ENCODE measurements at regions not wholly inside any gene's neighbourhood (a gene's known extent, or its start where the extent isn't known, plus 50 kb on each side); places are given as distances from the start of the nearest gene placed in this dataset.

DNA sequence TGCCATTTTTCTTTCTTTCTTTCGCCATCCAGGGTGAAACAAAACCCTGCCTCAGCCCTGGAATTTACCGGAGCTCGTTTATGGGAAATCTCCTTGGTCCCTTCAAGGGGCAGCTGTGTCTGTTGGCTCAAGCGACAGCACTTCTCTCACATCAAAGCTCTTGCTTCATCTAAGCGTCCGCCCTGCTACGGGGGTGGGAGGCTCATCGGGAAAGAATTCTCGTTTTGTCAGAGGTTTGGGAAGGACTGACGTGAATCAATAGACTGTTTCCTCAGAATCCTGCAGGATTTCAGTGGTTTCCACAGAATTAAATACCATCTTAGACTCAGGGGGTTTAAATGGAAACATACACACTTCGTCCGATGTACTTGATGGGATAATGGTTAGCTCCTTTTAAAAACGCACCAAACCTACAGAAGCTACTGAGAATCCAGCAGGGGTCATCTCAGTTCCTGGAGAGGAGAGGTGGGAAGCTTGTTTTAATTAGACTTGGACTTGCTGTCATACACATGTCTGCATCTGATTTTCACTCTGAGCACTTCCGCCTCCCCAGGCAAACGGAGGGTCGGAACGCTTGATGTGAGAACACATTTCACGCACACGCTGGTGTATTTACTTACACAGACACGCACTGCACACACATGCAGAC is 91.6 kb downstream of the ASB1 start:
- POLR2A ChIA-PET = no interaction called here
- 94% methylated on average over 17 of the region's 20 CpGs for WGBS (ENCODE audit: insufficient coverage)
- no peak for TF ChIP-seq EZH2 (IDR thresholded peaks at IDR 0.05; ENCODE audit: borderline replicate concordance, insufficient read depth, low read depth, low read length, poor library complexity, severe bottlenecking)
- TF ChIP-seq, protein P1, sequence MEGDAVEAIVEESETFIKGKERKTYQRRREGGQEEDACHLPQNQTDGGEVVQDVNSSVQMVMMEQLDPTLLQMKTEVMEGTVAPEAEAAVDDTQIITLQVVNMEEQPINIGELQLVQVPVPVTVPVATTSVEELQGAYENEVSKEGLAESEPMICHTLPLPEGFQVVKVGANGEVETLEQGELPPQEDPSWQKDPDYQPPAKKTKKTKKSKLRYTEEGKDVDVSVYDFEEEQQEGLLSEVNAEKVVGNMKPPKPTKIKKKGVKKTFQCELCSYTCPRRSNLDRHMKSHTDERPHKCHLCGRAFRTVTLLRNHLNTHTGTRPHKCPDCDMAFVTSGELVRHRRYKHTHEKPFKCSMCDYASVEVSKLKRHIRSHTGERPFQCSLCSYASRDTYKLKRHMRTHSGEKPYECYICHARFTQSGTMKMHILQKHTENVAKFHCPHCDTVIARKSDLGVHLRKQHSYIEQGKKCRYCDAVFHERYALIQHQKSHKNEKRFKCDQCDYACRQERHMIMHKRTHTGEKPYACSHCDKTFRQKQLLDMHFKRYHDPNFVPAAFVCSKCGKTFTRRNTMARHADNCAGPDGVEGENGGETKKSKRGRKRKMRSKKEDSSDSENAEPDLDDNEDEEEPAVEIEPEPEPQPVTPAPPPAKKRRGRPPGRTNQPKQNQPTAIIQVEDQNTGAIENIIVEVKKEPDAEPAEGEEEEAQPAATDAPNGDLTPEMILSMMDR (IDR thresholded peaks at IDR 0.05) = no peak
- Histone ChIP-seq H3K4me2 (replicated peaks; ENCODE audit: low read depth, low read length, poor library complexity, severe bottlenecking) (no peak overlapping the region), H3K4me1 (ENCODE audit: control insufficient read depth in 2 of 2, insufficient read depth in 2 of 2, low read length in 2 of 2) (no peaks in the 10 kb centered on the region), H3K9ac (ENCODE audit: low read length) (no peak overlapping the region), H4K20me1 (ENCODE audit: control insufficient read depth, insufficient read depth, low read length, poor library complexity, severe bottlenecking) (no peaks in the 10 kb centered on the region), H3K79me2 (ENCODE audit: control insufficient read depth, insufficient read depth, low read length) (no peaks in the 10 kb centered on the region), H3K4me3 (ENCODE audit: control extremely low read depth in 1 of 5, extremely low read depth in 1 of 5, insufficient read depth in 1 of 5, low read depth in 2 of 5, low read length in 4 of 5) (no peak overlapping the region), H3K9me3 (ENCODE audit: control extremely low read depth in 1 of 3, control insufficient read depth in 2 of 3, insufficient read depth in 1 of 3, low read length in 2 of 3) (peaks cover 0 to 39% (median 12%) of the 10 kb centered on the region in 3 donors), H3K36me3 (replicated peaks in 1 of 2; ENCODE audit: control extremely low read depth in 1 of 2, control insufficient read depth in 1 of 2, extremely low read depth in 1 of 2, insufficient read depth in 2 of 2, low read length in 1 of 2) (no peaks in the 10 kb centered on the region), H2AFZ (ENCODE audit: insufficient read depth, low read depth, low read length, poor library complexity, severe bottlenecking) (no peak overlapping the region), H3K27me3 (replicated peaks in 1 of 4; ENCODE audit: control extremely low read depth in 1 of 4, control insufficient read depth in 3 of 4, insufficient read depth in 4 of 4, low read length in 3 of 4) (no peaks in the 10 kb centered on the region), H3K27ac (ENCODE audit: low read length in 2 of 2) (no peak overlapping the region)
- Mint-ChIP-seq H3K27ac (no peak overlapping the region), H3K4me1 (no peaks in the 10 kb centered on the region), H3K9me3 (ENCODE audit: insufficient read depth) (peaks cover 9% of the 10 kb centered on the region), H3K4me3 (no peak overlapping the region), H3K27me3 (no peaks in the 10 kb centered on the region)
- DNase-seq (no peak), ATAC-seq (ENCODE audit: low read depth) (no peak)
- intact Hi-C loops (cut with micrococcal nuclease) = no loop called here
- CTCF ChIA-PET = no interaction called here

DNA sequence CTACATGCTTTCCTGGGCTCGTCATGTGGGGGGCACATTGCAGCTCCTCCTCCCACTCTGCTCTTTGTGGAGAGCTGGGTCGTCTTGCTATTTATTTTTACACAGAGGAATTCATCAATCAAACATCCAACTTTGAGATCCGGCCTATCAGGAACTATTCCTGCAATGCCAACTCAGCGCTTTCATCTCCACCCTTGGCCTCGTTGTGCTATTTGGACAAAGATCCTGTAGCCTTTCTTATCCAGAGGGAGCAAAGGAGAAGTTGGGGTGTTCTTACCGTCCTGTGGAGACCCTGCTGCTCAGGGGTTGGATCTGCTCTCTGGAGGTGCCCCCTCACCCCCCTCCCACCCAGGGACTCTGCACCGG is 92.1 kb downstream of the ASB1 start:
- no peak overlapping the region for H3K27ac Mint-ChIP-seq

More for the DNA sequence above, 92.1 kb downstream of the ASB1 start:
- Mint-ChIP-seq H3K4me3 (no peak overlapping the region), H3K27me3 (no peaks in the 10 kb centered on the region), H3K9me3 (ENCODE audit: insufficient read depth) (peaks cover 9% of the 10 kb centered on the region), H3K4me1 (no peaks in the 10 kb centered on the region)
- no peak overlapping the region for H3K27ac ChIP-seq (ENCODE audit: low read length in 2 of 2)
- no peak for ATAC-seq (ENCODE audit: low read depth)
- 100% methylated on average over 2 of the region's 7 CpGs for WGBS (ENCODE audit: insufficient coverage)
- H3K9me3 ChIP-seq (ENCODE audit: control extremely low read depth in 1 of 3, control insufficient read depth in 2 of 3, insufficient read depth in 1 of 3, low read length in 2 of 3) = peaks cover 0 to 39% (median 12%) of the 10 kb centered on the region in 3 donors
- H3K4me3 ChIP-seq (ENCODE audit: control extremely low read depth in 1 of 5, extremely low read depth in 1 of 5, insufficient read depth in 1 of 5, low read depth in 2 of 5, low read length in 4 of 5) = no peak overlapping the region
- CTCF ChIA-PET = no interaction called here
- H3K79me2 ChIP-seq (ENCODE audit: control insufficient read depth, insufficient read depth, low read length) = no peaks in the 10 kb centered on the region
- H3K4me1 ChIP-seq (ENCODE audit: control insufficient read depth in 2 of 2, insufficient read depth in 2 of 2, low read length in 2 of 2) = no peaks in the 10 kb centered on the region
- no peak overlapping the region for H3K9ac ChIP-seq (ENCODE audit: low read length)
- POLR2A ChIA-PET = no interaction called here
- no peaks in the 10 kb centered on the region for H3K27me3 ChIP-seq (replicated peaks in 1 of 4; ENCODE audit: control extremely low read depth in 1 of 4, control insufficient read depth in 3 of 4, insufficient read depth in 4 of 4, low read length in 3 of 4)
- TF ChIP-seq, protein P1 (IDR thresholded peaks at IDR 0.05) = no peak
- TF ChIP-seq EZH2 (IDR thresholded peaks at IDR 0.05; ENCODE audit: borderline replicate concordance, insufficient read depth, low read depth, low read length, poor library complexity, severe bottlenecking) = no peak
- no peaks in the 10 kb centered on the region for H3K36me3 ChIP-seq (replicated peaks in 1 of 2; ENCODE audit: control extremely low read depth in 1 of 2, control insufficient read depth in 1 of 2, extremely low read depth in 1 of 2, insufficient read depth in 2 of 2, low read length in 1 of 2)
- DNase-seq = no peak
- intact Hi-C loops (cut with micrococcal nuclease) = no loop called here
- H2AFZ ChIP-seq (ENCODE audit: insufficient read depth, low read depth, low read length, poor library complexity, severe bottlenecking) = no peak overlapping the region
- H4K20me1 ChIP-seq (ENCODE audit: control insufficient read depth, insufficient read depth, low read length, poor library complexity, severe bottlenecking) = no peaks in the 10 kb centered on the region
- no peak overlapping the region for H3K4me2 ChIP-seq (replicated peaks; ENCODE audit: low read depth, low read length, poor library complexity, severe bottlenecking)

Data from B cell (primary cell).